LHCN-M2 (cell line): ENCODE measurements at regions not wholly inside any gene's neighbourhood (a gene's known extent, or its start where the extent isn't known, plus 50 kb on each side); places are given as distances from the start of the nearest gene placed in this dataset.
"Not testable (repeated sequence)": the region's sequence is repeated elsewhere in the genome, so short reads cannot be mapped to it uniquely, and the experiment has no call there.

Experiments
- DNase-seq: peaks from one replicate; pipeline ENCODE4 v3.0.0-alpha.2; 2012; ENCODE audit warnings: low read depth

GRCh38 chr4:49227941-49228340 lies 241.9 kb downstream of the CWH43 start:
- DNase-seq, result not testable (repeated sequence)

GRCh38 chr4:49229243-49229642 lies 243.2 kb downstream of the CWH43 start:
- not testable (repeated sequence) for DNase-seq

- DNase-seq, result not testable (repeated sequence)
Measured at GRCh38 chr4:49229713-49230112, 243.6 kb downstream of the CWH43 start.

GRCh38 chr4:49233346-49233745 lies 247.3 kb downstream of the CWH43 start:
- DNase-seq, result not testable (repeated sequence)

- not testable (repeated sequence) for DNase-seq
Measured at GRCh38 chr4:49233749-49234148, 247.7 kb downstream of the CWH43 start.

- DNase-seq, result not testable (repeated sequence)
Measured at GRCh38 chr4:49234382-49234781, 248.3 kb downstream of the CWH43 start.

GRCh38 chr4:49235413-49236160 lies 249.5 kb downstream of the CWH43 start:
- DNase-seq, result not testable (repeated sequence)

- DNase-seq, result not testable (repeated sequence)
Measured at GRCh38 chr4:49236474-49236873, 250.4 kb downstream of the CWH43 start.

GRCh38 chr4:49241295-49241694 lies 255.2 kb downstream of the CWH43 start:
- not testable (repeated sequence) for DNase-seq

- not testable (repeated sequence) for DNase-seq
Measured at GRCh38 chr4:49262786-49263185, 276.7 kb downstream of the CWH43 start.

- DNase-seq, result not testable (repeated sequence)
Measured at GRCh38 chr4:49270435-49270834, 284.4 kb downstream of the CWH43 start.

- not testable (repeated sequence) for DNase-seq
Measured at GRCh38 chr4:49270912-49271311, 284.8 kb downstream of the CWH43 start.

- DNase-seq, result not testable (repeated sequence)
Measured at GRCh38 chr4:49285905-49286304, 299.8 kb downstream of the CWH43 start.

GRCh38 chr4:49286926-49287745 lies 301.1 kb downstream of the CWH43 start:
- DNase-seq, result not testable (repeated sequence)

GRCh38 chr4:49287893-49288292 lies 301.8 kb downstream of the CWH43 start:
- DNase-seq, result not testable (repeated sequence)

- DNase-seq, result not testable (repeated sequence)
Measured at GRCh38 chr4:49288796-49289195, 302.7 kb downstream of the CWH43 start.

- not testable (repeated sequence) for DNase-seq
Measured at GRCh38 chr4:49314815-49315214, 328.7 kb downstream of the CWH43 start.

GRCh38 chr4:49320725-49321410 lies 334.8 kb downstream of the CWH43 start:
- not testable (repeated sequence) for DNase-seq

- DNase-seq, result not testable (repeated sequence)
Measured at GRCh38 chr4:49321511-49322300, 335.6 kb downstream of the CWH43 start.

- DNase-seq, result not testable (repeated sequence)
Measured at GRCh38 chr4:49322610-49323572, 336.8 kb downstream of the CWH43 start.
